ENCODE measurements at regions not wholly inside any gene's neighbourhood (a gene's known extent, or its start where the extent isn't known, plus 50 kb on each side); places are given as distances from the start of the nearest gene placed in this dataset.
A peak's percentile ranks its signal among the peaks of the same experiment; 100 is the strongest.

DNA sequence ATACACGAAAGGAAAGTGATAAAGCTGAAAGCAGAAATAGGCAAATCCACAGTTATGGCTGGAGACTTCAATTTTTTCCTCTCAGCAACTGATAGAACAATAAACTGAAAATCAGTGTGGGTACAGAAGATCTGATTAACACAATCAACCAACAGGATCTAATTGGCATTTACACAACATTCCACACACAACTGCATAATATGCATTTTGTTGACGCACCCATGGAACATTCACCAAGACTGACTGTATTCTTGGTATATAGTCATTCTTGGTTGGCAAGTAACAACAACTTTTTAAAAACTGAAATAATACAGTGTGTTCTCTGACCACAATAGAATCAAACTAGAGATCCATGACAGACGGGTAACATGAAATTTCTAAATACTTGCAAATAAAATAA is 218.7 kb upstream of the S1PR3 start:
- DNase-seq, result no peak

DNA sequence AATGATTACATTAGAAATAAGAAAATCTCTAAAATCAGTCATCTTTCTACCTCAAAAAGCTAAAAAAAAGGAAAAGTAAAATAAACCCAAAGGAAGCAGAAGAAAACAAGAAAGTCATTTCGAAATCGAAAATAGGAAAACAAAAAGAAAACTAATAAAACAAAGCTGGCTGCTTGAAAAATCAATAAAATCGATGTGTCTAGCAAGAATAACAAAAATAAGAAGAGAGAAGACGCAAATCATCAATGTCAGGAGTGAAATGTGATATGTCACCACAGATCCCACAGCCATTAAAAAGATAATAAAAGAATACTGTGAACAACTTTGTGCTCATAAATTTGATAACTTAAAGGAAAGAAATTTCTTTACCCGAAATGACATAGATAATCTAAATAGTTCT is 218.1 kb upstream of the S1PR3 start:
- no peak for DNase-seq

DNA sequence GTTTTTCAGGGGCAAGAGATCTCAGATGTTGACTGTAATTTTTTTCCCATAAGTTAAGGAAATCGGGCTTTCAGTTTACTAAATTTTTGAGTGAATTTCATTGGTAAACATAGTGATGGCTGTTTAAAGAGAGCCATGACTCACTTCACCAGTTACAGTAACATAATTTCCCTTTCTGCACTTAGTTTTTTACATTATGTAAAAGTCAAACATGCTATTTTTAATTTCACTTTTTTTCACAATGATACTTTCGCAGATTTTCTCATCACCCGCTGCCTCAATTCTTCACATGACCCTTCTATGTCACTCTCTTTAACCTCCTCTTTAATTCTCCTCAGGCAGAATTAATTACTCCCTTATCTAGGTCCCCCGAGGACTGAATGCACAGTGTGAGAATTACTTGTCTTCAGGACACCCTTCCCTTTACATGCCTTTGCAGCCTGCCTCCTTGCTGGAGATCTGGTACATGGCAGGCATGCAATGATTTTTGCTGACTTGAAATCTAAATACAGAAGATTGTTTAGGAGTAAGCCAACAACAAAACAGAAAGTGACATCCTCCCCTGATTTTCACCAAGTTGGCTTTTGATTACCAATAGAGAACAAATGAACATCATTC is 217.5 kb upstream of the S1PR3 start:
- DNase-seq, result no peak

DNA sequence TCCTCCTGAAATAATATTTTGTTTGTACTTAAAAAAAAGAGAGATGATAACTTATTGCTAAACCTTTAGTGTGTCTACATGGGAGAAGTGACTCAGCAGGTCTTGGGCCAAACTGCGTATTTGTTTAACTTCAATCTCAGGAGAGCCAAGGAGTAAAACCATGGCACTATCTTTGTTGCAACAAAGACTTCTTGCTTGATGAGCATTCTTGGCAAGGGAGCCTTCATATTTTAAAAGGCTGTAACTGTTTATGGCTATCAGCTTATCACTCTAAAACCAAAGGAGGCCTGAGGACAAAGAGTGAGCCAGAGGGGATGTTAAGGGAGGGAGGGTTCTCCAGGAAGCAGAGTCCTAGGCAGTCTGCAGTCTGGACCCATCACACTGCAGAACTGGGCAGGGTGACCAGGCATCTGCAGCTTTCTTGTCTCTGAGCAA is 216.2 kb upstream of the S1PR3 start:
- no peak for DNase-seq

DNA sequence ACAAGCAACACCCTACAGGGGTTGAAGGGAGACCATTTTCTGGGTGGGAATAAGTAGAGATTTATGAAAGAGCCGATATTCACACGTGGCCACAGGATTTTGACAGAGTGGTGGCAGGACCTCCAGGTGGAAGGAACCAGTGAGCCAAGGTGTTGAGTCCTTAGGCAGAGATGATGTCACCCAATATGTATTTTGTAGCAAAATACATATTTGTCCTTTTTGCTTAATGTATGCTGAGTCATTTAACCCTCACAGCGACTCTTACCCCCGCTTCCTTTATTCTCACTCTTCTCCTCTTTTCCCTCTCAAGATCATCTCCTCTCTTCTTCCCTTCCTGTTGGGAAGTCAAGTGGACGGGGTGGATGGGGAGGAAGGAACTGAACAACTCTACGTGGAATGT is 215.7 kb upstream of the S1PR3 start:
- no peak for DNase-seq

DNA sequence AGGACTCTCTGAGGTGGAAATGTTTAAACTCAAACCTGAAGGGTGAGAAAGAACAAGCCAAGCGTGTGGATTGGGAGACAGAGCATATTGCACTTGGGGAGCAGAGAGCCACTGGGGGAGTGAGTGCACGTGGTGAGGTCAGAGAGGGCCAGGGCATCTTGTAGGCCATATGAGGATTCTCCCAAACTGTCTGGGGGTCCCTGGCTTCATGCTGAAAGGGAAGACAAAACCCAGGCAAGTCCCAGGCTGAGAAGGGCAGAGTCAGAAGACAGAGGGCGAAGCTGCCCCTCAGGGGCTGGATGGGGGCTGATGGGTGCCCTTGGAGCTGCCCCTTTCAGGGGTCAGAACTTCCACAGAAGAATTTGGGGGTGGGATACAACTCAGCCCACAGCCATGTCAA is 215.3 kb upstream of the S1PR3 start:
- DNase-seq, result no peak

DNA sequence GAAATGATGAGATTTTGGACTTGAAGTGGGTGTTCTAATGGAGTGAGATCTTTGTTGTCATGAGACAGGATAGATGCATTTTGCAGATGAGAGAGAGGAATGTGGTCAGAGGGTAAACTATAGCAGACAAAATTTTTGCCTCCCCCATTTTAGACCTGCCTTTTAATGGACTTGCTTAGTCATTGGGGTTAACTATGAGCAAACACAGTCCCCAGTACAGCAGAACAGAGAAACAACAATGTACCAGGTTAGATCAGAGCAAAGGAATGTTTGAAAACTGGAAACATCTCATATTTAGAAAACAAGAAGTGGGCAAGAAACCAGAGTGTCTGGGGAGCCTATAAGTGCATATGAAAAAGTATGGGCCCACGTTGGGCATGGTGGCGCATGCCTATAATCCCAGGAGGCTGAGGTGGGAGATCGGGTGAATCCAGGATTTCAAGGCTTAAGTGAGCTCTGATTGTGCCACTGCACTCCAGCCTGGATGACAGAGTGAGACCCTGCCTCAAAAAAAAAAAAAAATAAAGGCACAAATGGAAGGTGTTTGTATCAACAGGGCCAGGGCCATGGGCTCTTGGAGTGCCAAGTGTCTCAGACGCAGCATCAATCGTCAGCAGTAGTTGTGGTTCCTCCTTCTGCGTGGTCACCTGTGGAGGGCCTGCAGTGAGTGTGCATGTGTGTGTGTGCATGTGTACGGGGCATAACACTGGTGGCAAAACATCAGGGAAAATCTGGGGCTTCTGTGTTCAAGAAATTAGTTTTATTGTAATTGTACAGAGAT is 214.4 kb upstream of the S1PR3 start:
- no peak for DNase-seq

DNA sequence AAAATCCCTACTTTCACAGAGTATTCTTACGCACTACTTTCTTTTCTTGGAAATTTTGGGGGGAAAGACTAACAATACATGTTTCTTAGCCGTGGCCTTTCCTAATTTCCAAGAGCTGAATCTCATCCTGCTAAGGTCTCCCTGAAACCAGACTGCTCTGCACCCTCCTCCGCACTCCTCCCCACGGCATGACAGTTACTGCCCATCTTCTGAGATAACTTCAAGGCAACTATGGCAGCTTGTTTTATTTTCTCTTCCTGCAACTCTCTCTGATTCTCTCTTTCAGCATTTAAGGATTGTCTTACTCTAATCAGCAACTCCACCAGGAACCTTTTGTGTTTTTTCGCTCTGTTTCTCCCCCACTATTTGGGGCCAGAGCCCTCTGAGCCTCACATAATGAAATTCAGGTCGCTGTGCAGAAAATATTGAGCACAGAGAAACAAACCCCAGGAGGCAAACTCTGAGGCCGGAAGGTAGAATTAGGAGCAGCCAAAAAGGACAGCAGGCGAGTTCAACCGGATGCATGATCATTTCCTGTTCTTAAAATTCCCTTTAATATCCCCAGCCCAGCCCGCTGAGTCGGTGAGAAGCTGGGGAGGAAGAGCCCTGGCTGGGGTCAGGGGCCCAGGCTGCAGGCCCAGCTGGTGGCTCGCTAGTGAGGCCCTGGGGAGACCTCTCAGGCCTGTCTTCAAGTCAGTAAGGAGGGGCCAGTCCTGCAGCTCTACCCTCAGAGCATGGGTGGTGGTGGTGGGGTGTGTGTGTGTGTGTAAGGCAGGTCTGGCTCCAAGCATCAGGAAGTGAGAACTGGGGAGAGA is 213.6 kb upstream of the S1PR3 start:
- peak; percentile 89 to 93 for DNase-seq

DNA sequence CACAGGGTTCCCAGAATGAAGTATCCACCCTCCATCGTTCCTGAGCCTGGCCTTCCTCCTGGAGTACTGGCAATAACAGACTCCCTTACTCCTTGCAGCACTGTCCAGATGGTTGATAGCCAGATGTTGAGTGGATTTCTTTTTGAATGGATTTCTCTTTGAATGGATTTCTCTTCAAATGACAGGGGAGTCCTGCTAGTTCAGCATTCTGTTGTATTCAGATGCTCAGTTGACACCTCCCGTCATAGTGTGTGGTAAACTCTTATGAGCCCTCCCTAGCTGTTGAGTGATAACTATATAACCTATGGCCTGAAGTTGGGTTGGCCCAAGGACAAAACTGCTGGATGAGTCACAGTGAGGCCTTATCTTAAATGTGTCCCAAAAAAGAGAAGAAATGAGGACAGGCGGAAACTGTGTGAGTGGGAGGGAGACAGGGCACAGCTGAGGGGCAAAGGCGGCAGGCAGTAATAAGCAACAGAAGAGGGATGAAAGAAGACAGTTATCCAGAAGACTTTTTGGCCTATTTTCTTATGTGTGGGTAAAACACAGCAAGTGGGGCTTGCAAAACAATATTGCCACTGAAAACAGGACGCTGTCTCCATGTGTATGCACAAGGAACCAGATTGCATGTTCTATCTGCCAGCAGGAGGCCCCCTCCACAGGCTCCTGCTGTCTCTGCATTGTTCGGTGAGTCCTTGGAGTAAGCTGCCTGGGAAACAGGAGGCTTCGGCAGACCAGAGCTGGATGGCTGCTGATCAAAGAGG is 209.5 kb upstream of the S1PR3 start:
- DNase-seq, result peak; percentile 96 to 97

DNA sequence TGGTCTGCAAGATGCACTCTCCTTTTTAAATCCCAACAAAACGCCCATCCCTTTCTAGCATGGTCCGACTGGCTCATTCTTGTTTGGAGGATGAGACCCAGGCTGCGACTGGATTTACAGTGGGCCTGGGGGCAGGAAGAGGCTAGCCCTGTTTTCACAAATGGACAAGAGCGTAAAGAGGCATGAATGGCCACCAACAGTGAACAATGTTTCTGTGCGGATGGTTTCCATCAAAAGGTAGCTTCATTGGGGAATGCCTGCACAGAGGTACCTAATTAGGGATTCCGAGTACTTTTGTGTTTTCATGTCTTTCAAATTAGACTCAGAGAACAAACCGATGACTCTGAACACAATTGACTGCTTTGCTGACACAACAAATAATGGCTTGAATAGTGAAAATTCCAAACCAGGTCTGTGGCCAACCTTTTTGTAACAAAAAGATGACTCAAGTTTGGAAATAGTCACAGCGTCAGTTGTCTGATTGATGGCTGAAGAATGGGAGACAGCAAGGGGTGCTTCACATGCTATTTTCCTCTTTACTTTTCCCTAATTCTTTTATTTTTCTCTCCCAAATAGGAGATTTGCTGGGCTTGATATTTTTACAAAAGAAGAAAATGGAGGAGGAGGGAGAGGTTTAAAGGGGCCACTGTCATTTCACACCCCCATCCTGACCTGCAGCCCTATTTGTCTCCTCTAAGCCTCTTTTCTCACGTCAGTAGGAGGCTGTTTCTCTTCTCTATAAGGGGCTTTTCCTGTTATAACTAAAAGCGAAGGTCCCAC is 208.1 kb upstream of the S1PR3 start:
- peak in 1 of 2 experiments; percentile 77 for DNase-seq

DNA sequence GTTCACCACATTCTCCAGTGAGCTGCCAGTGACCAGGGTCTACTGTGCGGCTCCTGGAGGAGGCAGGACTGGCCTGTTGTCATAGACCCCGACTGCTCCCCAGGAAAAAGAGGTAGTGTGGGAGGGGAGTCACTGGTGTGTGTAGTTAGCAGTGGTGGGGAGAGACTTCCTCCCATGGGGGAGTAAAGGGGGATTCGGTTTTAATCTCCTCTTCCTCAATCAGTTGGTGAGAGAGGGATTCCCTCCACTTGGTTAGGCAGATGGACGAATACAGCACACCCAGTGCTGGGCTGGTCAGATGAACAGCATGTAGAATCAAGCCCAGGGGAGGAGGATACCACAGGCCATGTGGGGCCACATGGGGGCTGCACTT is 207.6 kb upstream of the S1PR3 start:
- peak; percentile 77 to 79 for DNase-seq

DNA sequence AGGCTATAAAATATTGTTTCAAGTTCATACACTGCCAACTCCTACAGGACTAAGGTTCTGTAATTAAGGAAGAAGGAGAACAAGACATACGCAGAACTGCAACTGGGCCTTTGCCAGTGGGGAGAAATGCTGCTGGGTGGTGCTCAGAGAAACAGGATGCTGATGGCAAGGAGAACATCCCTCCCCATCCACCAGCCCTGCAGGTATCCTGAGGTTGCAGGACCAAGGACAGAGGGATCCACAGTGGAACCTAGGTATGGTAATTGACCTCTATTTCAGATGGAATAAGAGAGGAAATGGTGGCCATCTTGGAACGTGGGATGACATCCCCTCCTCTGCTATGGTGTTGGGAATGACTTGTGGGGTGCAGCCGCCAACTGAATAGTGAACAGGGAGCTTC is 206.3 kb upstream of the S1PR3 start:
- DNase-seq, result no peak

DNA sequence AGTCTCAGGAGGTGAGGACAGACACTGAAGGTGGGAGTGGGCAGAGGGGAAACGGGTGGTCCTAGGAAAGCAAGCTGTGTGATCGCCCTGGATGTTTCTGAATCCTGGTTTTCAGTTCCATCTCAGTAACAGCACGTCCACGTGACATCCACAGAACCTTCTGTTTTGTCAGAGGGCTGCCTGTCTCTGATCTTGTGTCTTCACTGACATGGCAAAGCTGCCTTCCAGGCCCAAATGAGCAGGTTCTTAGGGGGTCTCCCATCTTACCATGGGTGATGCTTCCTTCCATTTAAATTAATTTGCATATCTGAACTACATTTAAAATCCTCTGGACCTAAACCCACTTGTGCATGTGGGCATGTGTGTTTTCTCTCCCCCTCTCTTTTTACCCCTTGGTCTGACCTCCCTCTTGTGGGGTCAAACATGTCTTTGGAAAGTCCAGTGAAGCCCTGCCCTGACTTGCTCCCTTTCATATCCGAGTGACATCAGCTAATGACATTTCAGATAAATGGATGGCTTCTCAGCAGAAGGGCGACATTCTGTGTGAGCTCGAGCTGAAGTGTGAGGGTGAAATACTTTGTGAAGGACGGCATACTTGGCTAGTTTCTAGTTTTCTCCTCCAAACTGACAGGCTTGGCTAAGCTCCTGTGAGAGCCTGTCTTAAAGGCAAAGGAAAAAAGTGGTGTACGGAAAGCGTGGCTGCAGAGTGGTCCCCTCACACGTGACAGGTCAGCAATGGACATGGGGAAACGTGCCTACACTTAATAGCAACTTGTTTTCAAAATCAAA is 204.8 kb upstream of the S1PR3 start:
- DNase-seq, result no peak

DNA sequence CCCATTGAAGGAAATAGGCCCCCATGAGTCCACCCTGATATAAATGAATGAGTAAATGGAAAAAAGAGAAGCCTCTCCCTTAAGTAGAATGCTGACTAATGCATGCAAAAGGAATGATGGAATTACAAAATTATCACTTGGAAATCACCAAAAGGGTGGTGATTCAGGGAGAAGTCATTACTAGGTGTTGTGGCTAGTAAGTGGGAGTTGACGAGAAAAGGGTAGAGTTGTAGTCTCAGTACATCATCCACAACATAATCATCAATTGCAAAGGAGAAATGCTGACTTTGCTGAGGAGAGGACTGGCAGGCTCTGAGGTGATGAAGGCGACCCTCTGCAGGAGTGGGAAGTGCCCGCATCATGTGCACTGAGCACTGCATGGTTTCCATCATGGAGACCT is 201.5 kb upstream of the S1PR3 start:
- DNase-seq, result no peak

DNA sequence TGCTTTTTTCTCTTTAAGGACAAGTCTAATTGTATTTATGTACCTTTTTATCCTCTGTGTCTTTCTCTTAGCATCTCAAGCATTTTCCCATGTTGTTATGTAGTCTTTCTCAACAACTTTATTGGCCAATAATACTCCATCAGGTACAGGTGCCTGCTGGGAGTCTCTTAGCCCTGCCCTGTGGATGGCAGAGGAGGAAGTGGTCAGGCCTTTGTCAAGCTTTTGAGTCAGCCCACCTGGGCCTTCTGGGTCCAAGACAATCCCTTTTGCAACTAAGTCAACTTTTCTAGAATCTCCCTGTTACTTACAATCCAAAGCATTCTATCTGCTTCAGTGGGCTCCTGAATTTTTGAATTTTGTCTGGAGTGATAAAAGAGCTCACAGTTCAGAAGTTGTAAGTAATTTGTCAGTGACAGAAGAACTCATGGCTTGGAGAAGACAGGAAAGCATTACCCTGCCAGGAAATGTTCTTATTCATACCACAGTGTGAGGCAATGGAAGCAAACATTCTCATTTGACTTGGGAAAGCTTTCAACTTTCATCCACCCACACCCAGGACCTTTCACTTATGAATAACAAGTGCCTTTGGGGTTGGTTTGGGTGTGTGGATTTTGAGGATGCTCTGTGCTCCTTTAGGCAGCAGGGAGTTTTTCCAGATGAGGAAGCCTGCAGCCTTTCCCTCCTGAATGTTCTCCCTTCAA is 200.0 kb upstream of the S1PR3 start:
- DNase-seq, result peak; percentile 22 to 30

DNA sequence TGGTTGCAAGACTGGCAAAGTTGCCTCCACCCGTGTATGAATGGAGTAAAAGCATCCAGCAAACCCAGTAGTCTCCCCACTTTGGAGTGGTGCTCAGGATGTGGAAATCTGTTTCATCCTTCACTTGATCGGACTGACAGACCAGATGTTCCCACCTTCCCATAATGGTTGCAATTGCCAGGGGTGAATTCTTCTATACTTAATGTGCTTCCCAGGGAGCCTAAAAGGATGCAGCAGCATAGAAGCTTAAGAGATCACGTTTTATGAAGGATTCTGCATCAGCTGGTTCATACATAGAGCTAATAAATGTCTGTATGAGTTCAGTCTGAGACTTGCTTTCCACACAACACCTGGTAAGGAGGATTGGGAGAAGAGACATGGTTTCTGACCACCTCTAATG is 198.8 kb upstream of the S1PR3 start:
- no peak for DNase-seq

DNA sequence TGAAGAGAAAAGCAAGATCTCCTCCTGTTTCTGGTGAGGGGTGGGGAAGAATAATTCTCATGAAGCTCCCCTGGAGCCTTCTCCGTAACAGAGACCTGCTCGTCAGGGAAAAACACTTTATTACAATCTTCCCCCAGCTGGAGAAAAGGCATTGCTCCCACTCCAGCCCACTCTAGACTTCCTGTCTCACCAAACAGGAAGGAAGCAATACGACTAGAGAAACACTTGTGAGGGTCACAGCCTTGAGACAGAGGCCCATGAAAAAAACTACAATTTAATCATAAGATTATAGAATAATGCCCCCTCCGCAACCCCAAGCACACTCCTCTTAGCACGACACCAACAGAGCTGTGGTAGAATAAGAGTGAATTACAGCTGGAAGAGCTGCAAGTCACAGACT is 197.2 kb upstream of the S1PR3 start:
- peak; percentile 42 to 44 for DNase-seq

DNA sequence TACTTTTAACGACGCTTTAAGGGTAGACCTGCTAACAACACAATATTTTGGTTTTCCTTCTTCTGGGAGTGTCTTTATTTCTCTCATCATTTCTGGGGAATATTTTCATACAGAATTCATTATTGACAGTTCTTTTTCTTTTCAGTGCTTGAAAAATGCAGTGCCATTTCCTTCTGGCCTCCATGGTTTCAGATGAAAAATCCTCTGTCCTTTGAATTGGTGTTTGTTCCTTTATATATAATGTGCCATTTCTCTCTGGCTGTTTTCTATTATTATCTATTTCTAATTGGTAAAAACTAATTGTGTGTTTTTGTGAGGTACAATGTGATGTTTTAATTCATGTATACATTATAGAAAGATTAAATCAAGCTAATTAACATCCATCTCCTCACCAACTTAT is 194.3 kb upstream of the S1PR3 start:
- no peak for DNase-seq

DNA sequence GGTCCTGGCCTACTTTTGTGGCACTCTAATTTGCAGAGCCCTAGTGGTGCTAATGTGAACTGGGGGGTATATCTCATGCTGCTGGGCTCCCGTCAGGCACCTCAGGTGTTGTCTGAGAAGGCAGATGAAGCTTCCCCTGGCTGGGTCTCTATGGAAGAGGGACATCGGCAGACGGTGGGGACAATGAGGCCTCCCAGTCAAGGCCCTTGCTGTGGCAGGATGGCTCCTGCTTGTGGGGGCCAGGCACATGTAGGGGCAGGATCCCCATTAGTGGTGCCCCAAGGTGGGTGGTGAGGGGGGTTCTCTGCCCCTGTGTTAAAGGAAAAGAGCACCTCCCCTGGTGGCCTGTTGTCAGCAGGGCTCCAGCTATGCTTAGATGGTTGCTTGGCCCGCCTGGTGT is 192.8 kb upstream of the S1PR3 start:
- DNase-seq, result no peak

DNA sequence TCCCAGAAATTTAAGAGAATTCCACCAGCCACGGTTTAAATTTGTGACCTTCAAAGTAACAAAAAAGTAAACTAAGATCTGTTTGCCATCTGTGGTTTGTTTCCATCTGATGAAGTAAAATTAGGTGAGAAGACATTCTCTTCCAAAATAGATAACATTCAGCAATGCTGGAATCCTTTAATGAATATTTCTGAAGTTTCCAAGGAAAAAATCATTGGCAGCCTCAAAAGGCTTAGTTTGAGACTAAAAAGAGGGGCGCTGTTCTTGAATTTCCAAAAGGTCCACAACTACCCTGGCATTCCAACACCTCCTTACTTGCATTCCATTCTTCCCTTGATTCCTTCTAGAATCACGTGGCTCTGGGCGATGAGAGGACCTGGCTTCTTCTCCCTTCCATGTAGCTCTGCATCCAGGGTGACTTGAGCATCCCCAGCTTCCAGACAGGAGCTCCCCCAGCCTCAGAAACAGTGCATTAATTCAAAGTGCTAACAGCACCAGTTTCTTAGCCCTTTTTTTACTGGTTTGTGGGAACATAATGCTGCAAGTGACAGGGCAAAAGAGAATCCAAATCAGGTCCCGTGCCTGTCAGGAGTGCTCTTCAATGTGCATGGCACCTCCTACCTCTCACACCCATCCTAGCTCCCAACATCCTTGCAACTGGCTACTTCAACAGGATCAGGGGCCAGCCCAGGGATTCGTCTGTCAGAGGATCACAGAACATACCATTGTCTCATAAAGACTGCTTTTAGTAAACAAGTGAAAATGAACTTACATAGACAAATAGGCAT is 191.5 kb upstream of the S1PR3 start:
- DNase-seq, result no peak
